ENCODE measurements at regions not wholly inside any gene's neighbourhood (a gene's known extent, or its start where the extent isn't known, plus 50 kb on each side); places are given as distances from the start of the nearest gene placed in this dataset.

GRCh38 chr7:34245246-34245645 lies 339.9 kb downstream of the BMPER start:
- no peaks in the 10 kb centered on the region for H3K9me3 ChIP-seq (ENCODE audit: low read depth, low read length)
- TF ChIP-seq FOXP2 (optimal IDR thresholded peaks at IDR 0.05; ENCODE audit: control extremely low read depth, extremely low read length, insufficient read depth) (no peak), POLR2AphosphoS5 (IDR thresholded peaks at IDR 0.05; ENCODE audit: borderline replicate concordance, low read depth, low read length) (no peak), EZH2 (IDR thresholded peaks at IDR 0.05) (no peak)
- DNase-seq (ENCODE audit: low read depth, low spot score) = no peak
- no peak overlapping the region for H3K27ac ChIP-seq
- H3K36me3 ChIP-seq (ENCODE audit: insufficient read depth, low read length) = no peaks in the 10 kb centered on the region
- no peak overlapping the region for H3K4me3 ChIP-seq
- H3K9ac ChIP-seq (ENCODE audit: insufficient read length) = no peak overlapping the region

- DNase-seq (ENCODE audit: low read depth, low spot score) = no peak
- Histone ChIP-seq H3K36me3 (ENCODE audit: insufficient read depth, low read length) (no peaks in the 10 kb centered on the region), H3K4me3 (no peak overlapping the region), H3K27ac (no peak overlapping the region), H3K9ac (ENCODE audit: insufficient read length) (no peak overlapping the region), H3K9me3 (ENCODE audit: low read depth, low read length) (no peaks in the 10 kb centered on the region)
- TF ChIP-seq FOXP2 (optimal IDR thresholded peaks at IDR 0.05; ENCODE audit: control extremely low read depth, extremely low read length, insufficient read depth) (no peak), EZH2 (IDR thresholded peaks at IDR 0.05) (no peak), POLR2AphosphoS5 (IDR thresholded peaks at IDR 0.05; ENCODE audit: borderline replicate concordance, low read depth, low read length) (no peak)
Measured at GRCh38 chr7:34247468-34247867, 342.1 kb downstream of the BMPER start.

GRCh38 chr7:34249192-34249591 lies 343.9 kb downstream of the BMPER start:
- Histone ChIP-seq H3K9me3 (ENCODE audit: low read depth, low read length) (no peaks in the 10 kb centered on the region), H3K36me3 (ENCODE audit: insufficient read depth, low read length) (no peaks in the 10 kb centered on the region), H3K9ac (ENCODE audit: insufficient read length) (no peak overlapping the region), H3K27ac (no peak overlapping the region), H3K4me3 (no peak overlapping the region)
- TF ChIP-seq FOXP2 (optimal IDR thresholded peaks at IDR 0.05; ENCODE audit: control extremely low read depth, extremely low read length, insufficient read depth) (no peak), POLR2AphosphoS5 (IDR thresholded peaks at IDR 0.05; ENCODE audit: borderline replicate concordance, low read depth, low read length) (no peak), EZH2 (IDR thresholded peaks at IDR 0.05) (no peak)
- DNase-seq (ENCODE audit: low read depth, low spot score) = no peak

GRCh38 chr7:34260279-34260678 lies 354.9 kb downstream of the BMPER start:
- H3K27ac ChIP-seq = no peak overlapping the region
- no peak for TF ChIP-seq FOXP2 (optimal IDR thresholded peaks at IDR 0.05; ENCODE audit: control extremely low read depth, extremely low read length, insufficient read depth)
- no peak for TF ChIP-seq EZH2 (IDR thresholded peaks at IDR 0.05)
- TF ChIP-seq POLR2AphosphoS5 (IDR thresholded peaks at IDR 0.05; ENCODE audit: borderline replicate concordance, low read depth, low read length) = no peak
- H3K4me3 ChIP-seq = no peak overlapping the region
- H3K9ac ChIP-seq (ENCODE audit: insufficient read length) = no peak overlapping the region
- H3K9me3 ChIP-seq (ENCODE audit: low read depth, low read length) = no peaks in the 10 kb centered on the region
- no peaks in the 10 kb centered on the region for H3K36me3 ChIP-seq (ENCODE audit: insufficient read depth, low read length)
- DNase-seq (ENCODE audit: low read depth, low spot score) = no peak

- Histone ChIP-seq H3K4me3 (no peak overlapping the region), H3K36me3 (ENCODE audit: insufficient read depth, low read length) (no peaks in the 10 kb centered on the region), H3K9me3 (ENCODE audit: low read depth, low read length) (no peaks in the 10 kb centered on the region), H3K9ac (ENCODE audit: insufficient read length) (no peak overlapping the region), H3K27ac (no peak overlapping the region)
- no peak for TF ChIP-seq EZH2 (IDR thresholded peaks at IDR 0.05)
- TF ChIP-seq POLR2AphosphoS5 (IDR thresholded peaks at IDR 0.05; ENCODE audit: borderline replicate concordance, low read depth, low read length) = no peak
- no peak for TF ChIP-seq FOXP2 (optimal IDR thresholded peaks at IDR 0.05; ENCODE audit: control extremely low read depth, extremely low read length, insufficient read depth)
- DNase-seq (ENCODE audit: low read depth, low spot score) = no peak
Measured at GRCh38 chr7:34263168-34263567, 357.8 kb downstream of the BMPER start.

- H3K27ac ChIP-seq = no peak overlapping the region
- H3K4me3 ChIP-seq = no peak overlapping the region
- TF ChIP-seq POLR2AphosphoS5 (IDR thresholded peaks at IDR 0.05; ENCODE audit: borderline replicate concordance, low read depth, low read length) = no peak
- TF ChIP-seq FOXP2 (optimal IDR thresholded peaks at IDR 0.05; ENCODE audit: control extremely low read depth, extremely low read length, insufficient read depth) = no peak
- TF ChIP-seq EZH2 (IDR thresholded peaks at IDR 0.05) = no peak
- H3K9ac ChIP-seq (ENCODE audit: insufficient read length) = no peak overlapping the region
- no peaks in the 10 kb centered on the region for H3K36me3 ChIP-seq (ENCODE audit: insufficient read depth, low read length)
- no peaks in the 10 kb centered on the region for H3K9me3 ChIP-seq (ENCODE audit: low read depth, low read length)
- DNase-seq (ENCODE audit: low read depth, low spot score) = no peak
Measured at GRCh38 chr7:34269084-34269483, 363.7 kb downstream of the BMPER start.

GRCh38 chr7:34275624-34276023 lies 370.3 kb downstream of the BMPER start:
- Histone ChIP-seq H3K27ac (no peak overlapping the region), H3K36me3 (ENCODE audit: insufficient read depth, low read length) (no peaks in the 10 kb centered on the region), H3K9me3 (ENCODE audit: low read depth, low read length) (no peaks in the 10 kb centered on the region), H3K9ac (ENCODE audit: insufficient read length) (no peak overlapping the region), H3K4me3 (no peak overlapping the region)
- TF ChIP-seq FOXP2 (optimal IDR thresholded peaks at IDR 0.05; ENCODE audit: control extremely low read depth, extremely low read length, insufficient read depth) = no peak
- no peak for TF ChIP-seq EZH2 (IDR thresholded peaks at IDR 0.05)
- TF ChIP-seq POLR2AphosphoS5 (IDR thresholded peaks at IDR 0.05; ENCODE audit: borderline replicate concordance, low read depth, low read length) = no peak
- no peak for DNase-seq (ENCODE audit: low read depth, low spot score)

GRCh38 chr7:34277016-34277802 lies 371.9 kb downstream of the BMPER start:
- Histone ChIP-seq H3K9ac (ENCODE audit: insufficient read length) (no peak overlapping the region), H3K27ac (no peak overlapping the region), H3K9me3 (ENCODE audit: low read depth, low read length) (no peaks in the 10 kb centered on the region), H3K36me3 (ENCODE audit: insufficient read depth, low read length) (no peaks in the 10 kb centered on the region), H3K4me3 (no peak overlapping the region)
- no peak for DNase-seq (ENCODE audit: low read depth, low spot score)
- TF ChIP-seq FOXP2 (optimal IDR thresholded peaks at IDR 0.05; ENCODE audit: control extremely low read depth, extremely low read length, insufficient read depth) = no peak
- no peak for TF ChIP-seq EZH2 (IDR thresholded peaks at IDR 0.05)
- no peak for TF ChIP-seq POLR2AphosphoS5 (IDR thresholded peaks at IDR 0.05; ENCODE audit: borderline replicate concordance, low read depth, low read length)

GRCh38 chr7:34277803-34278199 lies 372.5 kb downstream of the BMPER start:
- Histone ChIP-seq H3K9ac (ENCODE audit: insufficient read length) (no peak overlapping the region), H3K27ac (no peak overlapping the region), H3K9me3 (ENCODE audit: low read depth, low read length) (no peaks in the 10 kb centered on the region), H3K4me3 (no peak overlapping the region), H3K36me3 (ENCODE audit: insufficient read depth, low read length) (no peaks in the 10 kb centered on the region)
- TF ChIP-seq POLR2AphosphoS5 (IDR thresholded peaks at IDR 0.05; ENCODE audit: borderline replicate concordance, low read depth, low read length) = no peak
- no peak for TF ChIP-seq FOXP2 (optimal IDR thresholded peaks at IDR 0.05; ENCODE audit: control extremely low read depth, extremely low read length, insufficient read depth)
- no peak for TF ChIP-seq EZH2 (IDR thresholded peaks at IDR 0.05)
- no peak for DNase-seq (ENCODE audit: low read depth, low spot score)
